PC-9 (cell line): ENCODE measurements at regions not wholly inside any gene's neighbourhood (a gene's known extent, or its start where the extent isn't known, plus 50 kb on each side); places are given as distances from the start of the nearest gene placed in this dataset.

ENCODE experiments used
- CTCF ChIP-seq: fragments of 200-600 bp; sonication (generic); conservative IDR thresholded peaks from 2 replicates; pipeline ENCODE4 v1.6.1; 2017; ENCODE audit warnings: mixed run types, antibody characterized with exemption, mild to moderate bottlenecking, moderate library complexity
- EZH2 ChIP-seq: fragments of 200-600 bp; sonication (generic); IDR thresholded peaks from 2 replicates; pipeline ENCODE4 v1.8.0; 2017; ENCODE audit warnings: antibody characterized with exemption, low read depth

DNA sequence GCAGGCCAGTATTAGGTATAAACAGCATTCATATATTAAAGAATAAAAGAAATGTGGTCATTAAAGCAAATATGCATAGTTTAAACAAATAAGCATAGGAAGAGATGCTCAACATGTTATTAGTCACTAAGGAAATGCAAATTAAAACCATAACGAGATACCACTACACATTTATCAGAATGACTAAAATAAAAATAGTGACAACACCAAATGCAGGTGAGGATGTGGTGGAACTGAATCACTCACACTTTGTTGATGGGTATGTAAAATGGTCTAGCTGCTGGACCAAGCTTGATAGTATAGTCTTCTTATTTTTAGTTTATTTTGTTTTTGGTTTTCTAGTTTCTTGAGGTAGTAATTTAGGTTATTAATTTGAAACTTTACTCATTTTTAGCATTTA, 242.9 kb downstream of the HGF start:
- TF ChIP-seq CTCF (no peak), EZH2 (no peak)
